Activated CD4-positive, alpha-beta T cell treated with anti-CD3 and anti-CD28 coated beads, Interleukin-2, amount 50 U/mL, for 4 hours (primary cell): ENCODE measurements at regions not wholly inside any gene's neighbourhood (a gene's known extent, or its start where the extent isn't known, plus 50 kb on each side); places are given as distances from the start of the nearest gene placed in this dataset.

Experiments
- DNase-seq, 2 experiments: peaks; one replicate each; pipeline ENCODE4 v3.0.0-alpha.2; 2020

- no peak for DNase-seq
These were observed 86.5 kb downstream of the ADRA2C start for GRCh38 chr4:3852711-3853110.

- DNase-seq: no peak
These were observed 87.3 kb downstream of the ADRA2C start for GRCh38 chr4:3853388-3854035.

- DNase-seq: no peak
These were observed 88.5 kb downstream of the ADRA2C start for GRCh38 chr4:3854661-3855060.

GRCh38 chr4:3855646-3856045 is 89.5 kb downstream of the ADRA2C start:
- DNase-seq: no peak

GRCh38 chr4:3856604-3857204 is 90.5 kb downstream of the ADRA2C start:
- DNase-seq: no peak

- no peak for DNase-seq
These were observed 91.2 kb downstream of the ADRA2C start for GRCh38 chr4:3857269-3857926.

GRCh38 chr4:3858046-3858730 is 92.0 kb downstream of the ADRA2C start:
- no peak for DNase-seq

- no peak for DNase-seq
These were observed 92.7 kb downstream of the ADRA2C start for GRCh38 chr4:3858765-3859388.

GRCh38 chr4:3859571-3859970 is 93.4 kb downstream of the ADRA2C start:
- DNase-seq: no peak

GRCh38 chr4:3860061-3860912 is 94.1 kb downstream of the ADRA2C start:
- no peak for DNase-seq

GRCh38 chr4:3860913-3861636 is 94.9 kb downstream of the ADRA2C start:
- no peak for DNase-seq

- no peak for DNase-seq
These were observed 95.8 kb downstream of the ADRA2C start for GRCh38 chr4:3861720-3862639.

- DNase-seq: no peak
These were observed 96.6 kb downstream of the ADRA2C start for GRCh38 chr4:3862640-3863420.

- no peak for DNase-seq
These were observed 97.9 kb downstream of the ADRA2C start for GRCh38 chr4:3863841-3864741.

GRCh38 chr4:3864742-3865721 is 98.8 kb downstream of the ADRA2C start:
- no peak for DNase-seq

GRCh38 chr4:3865986-3866812 is 100.0 kb downstream of the ADRA2C start:
- DNase-seq: no peak

- DNase-seq: no peak
These were observed 100.6 kb downstream of the ADRA2C start for GRCh38 chr4:3866813-3867129.
